ENCODE measurements at regions not wholly inside any gene's neighbourhood (a gene's known extent, or its start where the extent isn't known, plus 50 kb on each side); places are given as distances from the start of the nearest gene placed in this dataset.
A peak's percentile ranks its signal among the peaks of the same experiment; 100 is the strongest.

- no peak for DNase-seq
These were observed 222.5 kb downstream of the IRF8 start for GRCh38 chr16:86121374-86122010.

DNA sequence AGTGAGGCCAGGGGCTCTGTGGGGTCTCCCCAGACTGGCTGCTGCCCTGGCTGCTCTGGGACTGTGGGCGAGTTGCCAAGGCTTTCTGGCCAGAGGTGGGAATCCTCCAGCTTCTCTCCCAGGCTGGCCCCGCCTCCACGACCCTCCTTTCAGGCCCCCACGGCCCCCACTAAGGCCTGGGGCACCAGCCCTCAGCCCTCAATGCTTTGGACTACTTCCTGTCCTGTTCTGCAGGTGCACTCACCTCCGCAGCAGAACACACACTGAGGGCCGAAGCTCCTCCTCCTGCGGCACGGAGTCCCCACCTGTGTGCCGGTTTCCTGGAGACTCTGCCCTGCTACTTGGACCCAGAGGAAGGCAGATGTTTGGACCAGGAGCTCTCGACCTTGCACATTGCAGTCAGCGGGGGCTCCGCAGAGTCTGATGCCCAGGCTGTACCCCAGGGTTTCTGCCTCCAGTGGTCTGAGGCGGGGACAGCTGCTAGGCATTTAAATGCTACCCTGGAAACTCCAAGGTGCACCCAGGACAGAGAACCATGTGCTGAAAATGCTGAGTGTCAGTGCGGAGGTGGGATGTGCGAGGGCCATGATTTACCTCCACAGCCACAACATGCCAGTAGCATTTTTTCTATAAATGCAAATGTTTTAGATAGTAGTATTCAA, 223.8 kb downstream of the IRF8 start:
- no peak for DNase-seq

DNA sequence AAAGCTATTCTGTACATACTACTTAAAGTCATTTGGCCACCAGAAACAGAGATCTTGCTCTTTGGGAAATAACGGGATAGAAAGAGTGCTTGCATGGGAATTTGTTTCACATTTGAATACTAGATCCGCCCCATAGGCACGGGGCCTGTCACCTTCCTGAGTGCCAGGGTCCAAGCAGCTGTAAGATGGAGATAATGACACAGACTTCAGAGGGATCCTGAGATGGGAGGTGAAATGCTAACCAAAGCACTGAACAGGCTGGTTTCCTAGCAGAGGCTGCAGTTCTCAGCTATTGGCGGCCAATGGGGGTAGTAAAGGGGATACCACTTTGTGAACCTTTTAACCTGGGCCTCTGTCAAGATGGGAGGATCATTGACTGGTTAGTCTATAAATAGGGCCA, 225.4 kb downstream of the IRF8 start:
- no peak for DNase-seq

DNA sequence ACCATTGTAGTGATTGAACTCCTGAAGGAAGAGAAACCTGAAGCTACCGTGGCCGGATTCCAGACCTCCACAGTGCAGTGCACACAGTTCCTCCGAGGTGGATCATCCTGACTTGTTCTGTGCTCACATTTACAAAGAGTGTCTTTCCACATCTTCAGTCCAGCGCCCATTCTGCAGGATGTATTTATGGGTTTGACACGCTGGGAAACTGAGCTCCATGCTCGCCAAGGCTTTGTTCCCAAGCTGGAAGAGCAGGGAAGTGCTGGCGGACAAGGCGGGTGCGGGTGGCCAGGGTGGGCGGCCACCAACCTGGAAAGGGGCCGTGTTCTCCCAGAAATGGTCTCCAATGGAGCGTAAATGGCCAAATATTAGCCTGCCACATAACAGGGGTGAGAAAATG, 227.9 kb downstream of the IRF8 start:
- no peak for DNase-seq

DNA sequence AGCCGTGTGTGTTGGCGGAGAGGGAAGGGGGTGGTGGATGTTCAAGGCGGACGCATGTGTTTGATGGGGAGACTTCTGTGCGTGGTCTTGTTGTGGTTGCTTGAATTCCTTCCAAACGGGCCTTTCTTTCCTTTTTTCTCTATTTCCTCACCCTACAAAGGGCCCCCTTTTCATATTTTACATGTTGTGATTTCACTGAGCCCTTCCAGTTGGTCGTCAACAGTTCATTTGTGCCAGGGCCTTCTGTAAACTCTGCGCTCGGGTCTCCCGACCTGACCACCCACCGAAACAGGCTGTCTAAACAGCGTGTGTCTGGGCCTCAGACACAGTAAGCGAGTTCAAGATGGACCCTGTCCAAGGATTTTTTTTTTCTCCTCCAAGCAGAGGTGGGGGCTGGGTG, 228.4 kb downstream of the IRF8 start:
- DNase-seq = no peak

DNA sequence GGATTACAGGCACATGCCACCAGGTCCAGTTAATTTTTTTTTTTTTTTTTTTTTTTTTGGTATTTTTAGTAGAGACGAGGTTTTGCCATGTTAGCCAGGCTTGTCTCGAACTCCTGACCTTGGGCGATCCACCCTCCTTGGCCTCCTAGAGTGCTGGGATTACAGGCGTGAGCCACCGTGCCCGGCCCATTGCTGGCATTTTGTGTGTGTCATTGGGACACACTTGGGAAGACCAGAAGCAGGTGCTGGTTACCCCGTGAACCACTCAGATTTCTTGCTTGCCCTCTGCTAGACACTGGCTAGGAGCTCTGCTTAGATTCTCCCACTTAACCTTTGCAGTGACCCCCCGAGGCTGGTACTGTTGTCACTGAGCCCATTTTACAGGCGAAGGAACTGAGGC, 229.3 kb downstream of the IRF8 start:
- DNase-seq = no peak

DNA sequence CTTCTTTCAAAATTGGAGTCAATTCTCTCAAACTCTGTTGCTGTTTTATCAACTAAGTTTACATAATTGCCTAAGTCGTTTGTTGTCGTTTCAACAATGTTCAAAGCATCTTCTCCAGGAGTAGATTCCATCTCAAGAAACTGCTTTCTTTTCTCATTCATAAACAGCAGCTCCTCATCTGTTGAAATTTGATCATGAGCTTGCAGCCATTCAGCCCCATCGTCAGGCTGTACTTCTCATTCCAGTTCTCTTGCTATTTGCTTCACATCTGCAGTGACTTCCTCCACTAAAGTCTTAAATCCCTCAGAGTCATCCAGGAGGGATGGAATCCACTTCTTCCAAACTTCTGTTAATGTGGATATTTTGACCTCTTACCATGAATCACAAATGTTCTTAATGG, 230.6 kb downstream of the IRF8 start:
- DNase-seq = no peak

DNA sequence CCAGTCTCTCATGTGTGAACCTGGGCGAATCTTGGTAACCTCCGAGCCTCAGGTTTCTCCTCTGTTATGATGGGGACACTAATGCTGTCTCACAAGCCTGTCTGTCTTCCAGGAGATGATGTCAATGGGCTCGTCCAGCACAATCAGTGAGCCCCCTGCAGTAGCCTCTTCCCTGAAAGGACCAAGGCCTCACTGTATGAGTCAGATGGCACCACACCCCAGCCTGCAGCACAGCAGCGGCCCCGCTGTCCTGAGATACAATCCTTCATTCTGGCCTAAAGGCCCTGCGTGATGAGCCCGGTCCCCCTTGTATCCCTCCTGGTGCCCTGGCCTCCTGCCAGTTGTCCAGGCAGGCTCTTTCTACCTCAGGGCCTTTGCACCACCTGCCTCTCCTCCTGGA, 234.4 kb downstream of the IRF8 start:
- no peak for DNase-seq

- no peak for DNase-seq
These were observed 234.9 kb downstream of the IRF8 start for GRCh38 chr16:86133847-86134375.

GRCh38 chr16:86134802-86135461, 236.0 kb downstream of the IRF8 start:
- DNase-seq = no peak

DNA sequence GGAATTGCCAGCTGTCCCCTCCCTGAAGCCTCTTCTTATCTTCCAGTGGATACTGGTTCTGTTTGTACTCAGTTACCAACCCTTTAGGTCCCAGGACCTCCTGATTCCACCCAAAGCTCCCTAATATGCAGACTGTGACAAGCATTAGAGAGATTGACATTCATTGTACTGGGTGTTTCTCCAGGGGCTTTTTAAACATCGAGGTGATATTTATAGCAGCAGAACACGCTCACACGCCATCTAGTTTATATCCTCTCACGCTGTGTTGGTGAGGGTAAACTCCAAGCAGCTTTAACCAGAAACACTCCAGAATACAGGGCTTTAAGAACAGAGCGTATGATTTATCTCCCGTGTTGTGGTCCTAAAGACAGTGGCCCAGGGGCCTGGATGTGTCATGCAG, 238.4 kb downstream of the IRF8 start:
- no peak for DNase-seq

GRCh38 chr16:86138121-86139085, 239.4 kb downstream of the IRF8 start:
- DNase-seq = no peak

GRCh38 chr16:86142801-86143236, 243.9 kb downstream of the IRF8 start:
- no peak for DNase-seq

- DNase-seq = no peak
These were observed 244.7 kb downstream of the IRF8 start for GRCh38 chr16:86143666-86144065.

DNA sequence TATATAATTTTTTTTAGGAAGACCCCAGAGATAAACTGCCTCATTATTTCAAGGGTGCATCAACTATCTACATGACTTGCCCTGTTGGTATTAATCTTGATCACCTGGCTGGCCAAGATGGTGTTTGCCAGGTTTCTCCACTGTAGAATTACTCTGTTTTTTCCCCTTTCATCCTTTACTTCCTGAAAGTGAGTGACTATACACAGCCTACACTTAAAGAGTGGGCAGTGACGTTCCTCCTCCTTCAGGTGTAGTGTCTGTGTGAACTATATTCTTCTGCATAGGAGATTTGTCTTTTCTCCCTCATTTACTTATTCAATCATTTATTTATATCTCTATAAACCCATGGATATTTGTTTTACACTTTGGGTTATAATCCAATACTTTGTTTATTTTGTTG, 246.7 kb downstream of the IRF8 start:
- DNase-seq = no peak

- no peak for DNase-seq
These were observed 251.8 kb downstream of the IRF8 start for GRCh38 chr16:86150641-86151238.

- DNase-seq = no peak
These were observed 252.4 kb downstream of the IRF8 start for GRCh38 chr16:86151239-86151851.

- no peak for DNase-seq
These were observed 257.2 kb downstream of the IRF8 start for GRCh38 chr16:86156155-86156554.

DNA sequence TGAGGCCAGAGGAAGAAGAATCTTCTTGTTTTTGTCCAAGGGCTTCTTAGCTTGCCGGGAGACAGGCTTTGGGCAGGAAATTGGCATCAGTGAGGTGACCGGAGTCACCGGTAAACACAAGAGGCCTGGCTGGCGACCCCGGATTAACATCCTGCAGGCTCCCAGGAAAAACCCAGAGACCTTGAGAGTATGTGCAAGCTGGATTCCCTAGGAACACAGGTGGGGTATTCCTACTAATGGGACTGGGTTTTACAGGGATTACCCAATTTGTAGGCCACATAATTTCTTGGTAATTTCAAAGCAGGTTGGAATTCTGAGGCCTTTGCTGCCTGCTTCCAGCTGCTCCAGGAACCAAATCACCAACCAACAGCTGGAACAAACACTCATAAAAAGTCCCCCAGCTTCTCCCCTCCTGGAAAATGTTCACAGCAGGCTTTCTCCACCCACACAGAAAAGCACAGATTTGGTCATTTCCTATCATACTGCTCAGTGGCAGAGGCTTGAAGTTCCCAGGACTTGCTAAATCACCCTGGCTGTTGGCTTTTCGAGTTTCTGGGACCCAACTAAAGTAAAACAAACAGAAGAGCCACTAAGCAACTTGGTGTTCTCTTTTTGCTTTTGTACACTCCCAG, 258.8 kb downstream of the IRF8 start:
- DNase-seq = no peak

- DNase-seq = peak; percentile 30
These were observed 259.9 kb downstream of the IRF8 start for GRCh38 chr16:86158688-86159360.

- no peak for DNase-seq
These were observed 266.5 kb downstream of the IRF8 start for GRCh38 chr16:86165479-86165878.

Measured in HCEC 1CT (cell line).